ENCODE measurements at regions not wholly inside any gene's neighbourhood (a gene's known extent, or its start where the extent isn't known, plus 50 kb on each side); places are given as distances from the start of the nearest gene placed in this dataset.
A peak's percentile ranks its signal among the peaks of the same experiment; 100 is the strongest.
"Not testable (repeated sequence)": the region's sequence is repeated elsewhere in the genome, so short reads cannot be mapped to it uniquely, and the experiment has no call there.

- no peak for DNase-seq
Observed at GRCh38 chr16:73949574-73950320, 346.9 kb upstream of the PSMD7 start.

- no peak for DNase-seq
Observed at GRCh38 chr16:73945631-73946030, 351.0 kb upstream of the PSMD7 start.

GRCh38 chr16:73943184-73943583 lies 353.4 kb upstream of the PSMD7 start:
- not testable (repeated sequence) for DNase-seq

GRCh38 chr16:73940786-73941185 lies 355.8 kb upstream of the PSMD7 start:
- DNase-seq, result not testable (repeated sequence)

GRCh38 chr16:73923951-73924350 lies 372.7 kb upstream of the PSMD7 start:
- no peak for DNase-seq

GRCh38 chr16:73921295-73921694 lies 375.3 kb upstream of the PSMD7 start:
- no peak for DNase-seq

- no peak for DNase-seq
Observed at GRCh38 chr16:73916829-73917594, 379.6 kb upstream of the PSMD7 start.

GRCh38 chr16:73915935-73916334 lies 380.7 kb upstream of the PSMD7 start:
- DNase-seq, result no peak

GRCh38 chr16:73915140-73915539 lies 381.5 kb upstream of the PSMD7 start:
- no peak for DNase-seq

GRCh38 chr16:73912850-73913249 lies 383.8 kb upstream of the PSMD7 start:
- DNase-seq, result no peak

GRCh38 chr16:73912281-73912680 lies 384.3 kb upstream of the PSMD7 start:
- no peak for DNase-seq

- no peak for DNase-seq
Observed at GRCh38 chr16:73909529-73910035, 387.0 kb upstream of the PSMD7 start.

- peak in 1 of 2 experiments; percentile 0 for DNase-seq
Observed at GRCh38 chr16:73891129-73891542, 405.5 kb upstream of the PSMD7 start.

- DNase-seq, result peak in 1 of 2 experiments; percentile 0
Observed at GRCh38 chr16:73890186-73891128, 406.2 kb upstream of the PSMD7 start.

GRCh38 chr16:73888840-73889490 lies 407.6 kb upstream of the PSMD7 start:
- DNase-seq, result no peak

- no peak for DNase-seq
Observed at GRCh38 chr16:73887911-73888310, 408.7 kb upstream of the PSMD7 start.

GRCh38 chr16:73886426-73886825 lies 410.2 kb upstream of the PSMD7 start:
- no peak for DNase-seq

GRCh38 chr16:73885319-73885718 lies 411.3 kb upstream of the PSMD7 start:
- no peak for DNase-seq

GRCh38 chr16:73883841-73884240 lies 412.8 kb upstream of the PSMD7 start:
- DNase-seq, result no peak

- no peak for DNase-seq
Observed at GRCh38 chr16:73883126-73883525, 413.5 kb upstream of the PSMD7 start.

GRCh38 chr16:73882651-73883050 lies 414.0 kb upstream of the PSMD7 start:
- no peak for DNase-seq

GRCh38 chr16:73882033-73882432 lies 414.6 kb upstream of the PSMD7 start:
- no peak for DNase-seq
